Esophagus muscularis mucosa (tissue), 4 donors: ENCODE measurements at regions not wholly inside any gene's neighbourhood (a gene's known extent, or its start where the extent isn't known, plus 50 kb on each side); places are given as distances from the start of the nearest gene placed in this dataset.

ENCODE experiments used
- EP300 ChIP-seq: sonication (generic); formaldehyde crosslinking; IDR thresholded peaks from one replicate; pipeline ENCODE4 v1.6.1; 2017; ENCODE audit warnings: antibody characterized with exemption
- POLR2AphosphoS5 ChIP-seq, 2 donors: sonication (generic); formaldehyde crosslinking; IDR thresholded peaks; one replicate each; pipeline ENCODE4 v1.6.1; 2017; ENCODE audit warnings: antibody characterized with exemption in 2 of 2
- TF ChIP-seq, protein P1 (sequence below), 3 experiments: fragments of 200-600 bp in 2 of 3; fragments of 450-650 bp in 1 of 3; sonication (generic) in 2 of 3; IDR thresholded peaks; one replicate each; pipeline ENCODE4 v1.5.1; 2017 to 2019; ENCODE audit warnings: antibody characterized with exemption in 3 of 3, mild to moderate bottlenecking in 2 of 3, moderate library complexity in 1 of 3

DNA sequence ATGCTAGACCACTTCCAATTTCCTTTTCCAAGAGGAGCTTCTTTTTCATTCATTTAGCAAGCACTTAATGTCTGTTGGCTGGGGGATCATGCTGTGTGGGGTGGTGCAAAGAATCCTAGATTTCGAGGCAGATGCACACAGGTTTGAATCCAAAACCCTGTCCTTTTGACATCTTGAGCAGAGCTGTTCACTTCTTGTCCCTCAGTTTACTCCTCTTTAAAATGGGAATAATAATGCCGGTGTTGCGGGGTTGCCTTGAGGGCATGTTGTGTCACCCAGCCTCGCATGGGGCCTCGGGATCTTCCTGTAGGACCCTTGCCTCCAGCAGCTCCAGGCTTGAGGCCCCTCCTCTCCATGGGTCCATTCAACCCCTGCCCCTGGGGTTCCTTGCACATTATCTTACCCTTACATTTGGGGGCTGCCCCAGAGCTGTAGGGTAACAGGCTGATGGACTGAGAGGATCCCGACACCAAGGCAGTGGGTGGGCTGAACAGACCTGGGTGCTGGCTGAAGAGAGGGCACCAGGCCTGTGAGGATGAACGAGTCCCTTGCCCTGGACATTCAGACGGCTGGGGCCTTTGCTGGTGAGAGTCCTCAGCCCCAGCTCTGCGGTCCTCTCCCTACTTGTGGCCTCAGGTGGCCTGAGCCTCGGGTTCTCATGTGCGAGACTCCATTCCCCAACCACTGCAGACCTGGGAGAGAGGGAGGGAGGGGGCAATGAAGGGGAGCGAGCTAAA is 145.8 kb downstream of the BARX1 start:
- TF ChIP-seq, protein P1, sequence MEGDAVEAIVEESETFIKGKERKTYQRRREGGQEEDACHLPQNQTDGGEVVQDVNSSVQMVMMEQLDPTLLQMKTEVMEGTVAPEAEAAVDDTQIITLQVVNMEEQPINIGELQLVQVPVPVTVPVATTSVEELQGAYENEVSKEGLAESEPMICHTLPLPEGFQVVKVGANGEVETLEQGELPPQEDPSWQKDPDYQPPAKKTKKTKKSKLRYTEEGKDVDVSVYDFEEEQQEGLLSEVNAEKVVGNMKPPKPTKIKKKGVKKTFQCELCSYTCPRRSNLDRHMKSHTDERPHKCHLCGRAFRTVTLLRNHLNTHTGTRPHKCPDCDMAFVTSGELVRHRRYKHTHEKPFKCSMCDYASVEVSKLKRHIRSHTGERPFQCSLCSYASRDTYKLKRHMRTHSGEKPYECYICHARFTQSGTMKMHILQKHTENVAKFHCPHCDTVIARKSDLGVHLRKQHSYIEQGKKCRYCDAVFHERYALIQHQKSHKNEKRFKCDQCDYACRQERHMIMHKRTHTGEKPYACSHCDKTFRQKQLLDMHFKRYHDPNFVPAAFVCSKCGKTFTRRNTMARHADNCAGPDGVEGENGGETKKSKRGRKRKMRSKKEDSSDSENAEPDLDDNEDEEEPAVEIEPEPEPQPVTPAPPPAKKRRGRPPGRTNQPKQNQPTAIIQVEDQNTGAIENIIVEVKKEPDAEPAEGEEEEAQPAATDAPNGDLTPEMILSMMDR (IDR thresholded peaks at IDR 0.05) = no peak
- no peak for TF ChIP-seq EP300
- no peak for TF ChIP-seq POLR2AphosphoS5 (IDR thresholded peaks at IDR 0.05)
